NT2/D1 (cell line): ENCODE measurements at regions not wholly inside any gene's neighbourhood (a gene's known extent, or its start where the extent isn't known, plus 50 kb on each side); places are given as distances from the start of the nearest gene placed in this dataset.

Source experiments
- DNase-seq: peaks from one replicate; pipeline ENCODE4 v3.0.0-alpha.2; 2011; ENCODE audit warnings: low read depth, low spot score
- H3K27me3 ChIP-seq: 2 replicates; pipeline ENCODE4 v1.6.0; 2011; ENCODE audit warnings: mild to moderate bottlenecking; ENCODE audit not compliant: insufficient read length, insufficient read depth
- H3K36me3 ChIP-seq: 2 replicates; pipeline ENCODE4 v1.6.1; 2011; ENCODE audit warnings: mild to moderate bottlenecking, low read length, mixed read lengths; ENCODE audit not compliant: insufficient read depth, insufficient read length
- H3K4me1 ChIP-seq: 2 replicates; pipeline ENCODE4 v1.5.1; 2011; ENCODE audit not compliant: insufficient read depth, insufficient read length
- H3K4me3 ChIP-seq: 2 replicates; pipeline ENCODE4 v1.5.1; 2011; ENCODE audit warnings: low read depth; ENCODE audit not compliant: insufficient read length
- H3K9ac ChIP-seq: 2 replicates; pipeline ENCODE4 v1.6.0; 2011; ENCODE audit warnings: low read depth; ENCODE audit not compliant: insufficient read length
- H3K9me3 ChIP-seq: 2 replicates; pipeline ENCODE4 v1.5.1; 2011; ENCODE audit warnings: mild to moderate bottlenecking, low read length; ENCODE audit not compliant: insufficient read depth
- SUZ12 ChIP-seq: IDR thresholded peaks from 2 replicates; pipeline ENCODE4 v1.6.1; 2011; ENCODE audit not compliant: insufficient read length, insufficient read depth; ENCODE audit errors: extremely low read depth
- YY1 ChIP-seq: IDR thresholded peaks from 2 replicates; pipeline ENCODE4 v1.6.1; 2011; ENCODE audit not compliant: insufficient read length, insufficient read depth
- ZNF274 ChIP-seq: IDR thresholded peaks from 2 replicates; pipeline ENCODE4 v1.6.1; 2011; ENCODE audit warnings: mild to moderate bottlenecking, low read depth, low read length

- no peaks in the 10 kb centered on the region for H3K9me3 ChIP-seq
- TF ChIP-seq SUZ12 (no peak), ZNF274 (no peak), YY1 (no peak)
- H3K36me3 ChIP-seq = no peaks in the 10 kb centered on the region
- H3K4me3 ChIP-seq = no peak overlapping the region
- H3K4me1 ChIP-seq = no peaks in the 10 kb centered on the region
- H3K9ac ChIP-seq = no peak overlapping the region
- H3K27me3 ChIP-seq = no peaks in the 10 kb centered on the region
- DNase-seq = no peak
Measured at GRCh38 chr3:30169487-30169886, 436.9 kb upstream of the TGFBR2 start.

DNA sequence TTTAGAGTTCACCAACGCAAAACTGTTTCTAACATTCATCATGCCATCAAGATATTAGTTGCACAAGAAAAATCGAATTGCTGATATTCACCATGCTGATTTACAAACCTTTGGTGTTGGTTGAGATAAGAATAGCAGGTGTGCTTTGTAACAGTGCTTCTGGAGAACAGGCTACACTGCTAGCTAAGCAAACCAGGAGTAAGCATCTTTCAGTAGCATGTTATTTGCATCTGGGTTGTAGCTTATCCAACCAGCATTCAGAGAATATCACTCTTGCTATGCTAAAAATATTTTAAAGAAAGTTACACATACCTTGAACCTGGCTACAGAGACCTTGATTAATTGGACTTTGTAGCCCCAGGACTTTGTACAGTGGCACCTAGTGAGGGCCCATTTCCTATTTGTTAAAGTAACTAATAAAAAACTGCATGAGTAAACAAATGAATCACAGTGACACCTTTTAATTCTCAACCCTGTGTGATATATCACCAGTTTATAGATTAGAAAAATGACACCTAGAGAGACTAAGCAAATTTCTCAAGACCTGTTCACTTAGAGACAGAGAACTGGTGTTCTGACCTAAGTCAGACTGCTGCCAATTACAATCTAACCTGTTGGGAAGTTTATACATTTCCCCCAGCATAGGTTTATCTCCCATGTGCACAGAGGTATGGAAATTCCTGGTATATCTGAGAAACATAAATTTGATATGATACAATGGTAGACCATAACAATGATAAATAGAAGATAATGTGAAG is 435.5 kb upstream of the TGFBR2 start:
- H3K9me3 ChIP-seq = no peaks in the 10 kb centered on the region
- DNase-seq = no peak
- H3K27me3 ChIP-seq = no peaks in the 10 kb centered on the region
- no peaks in the 10 kb centered on the region for H3K4me1 ChIP-seq
- H3K9ac ChIP-seq = no peak overlapping the region
- H3K36me3 ChIP-seq = no peaks in the 10 kb centered on the region
- no peak for TF ChIP-seq YY1
- TF ChIP-seq ZNF274 = no peak
- TF ChIP-seq SUZ12 = no peak
- no peak overlapping the region for H3K4me3 ChIP-seq

DNA sequence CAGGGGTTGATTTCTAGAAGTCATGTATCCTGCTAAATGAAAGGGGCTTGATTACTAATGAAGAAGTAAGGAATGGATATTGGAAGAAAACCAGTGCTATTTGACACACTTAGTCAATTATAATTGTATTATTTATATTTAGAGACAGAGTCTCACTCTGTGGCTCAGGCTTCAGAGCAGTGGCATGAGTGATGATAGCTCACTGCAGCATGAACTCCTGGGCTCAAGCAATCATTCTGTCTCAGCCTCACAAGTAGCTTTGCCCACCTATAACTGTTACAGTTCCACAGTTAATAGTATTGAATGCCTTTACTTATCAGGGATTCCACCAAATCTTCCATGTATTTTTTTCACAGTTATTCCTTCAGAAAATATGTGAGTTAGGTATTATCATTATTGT is 432.0 kb upstream of the TGFBR2 start:
- no peaks in the 10 kb centered on the region for H3K4me1 ChIP-seq
- no peaks in the 10 kb centered on the region for H3K36me3 ChIP-seq
- no peak overlapping the region for H3K4me3 ChIP-seq
- no peak for DNase-seq
- H3K9me3 ChIP-seq = no peaks in the 10 kb centered on the region
- H3K27me3 ChIP-seq = no peaks in the 10 kb centered on the region
- TF ChIP-seq ZNF274 (no peak), YY1 (no peak), SUZ12 (no peak)
- no peak overlapping the region for H3K9ac ChIP-seq

DNA sequence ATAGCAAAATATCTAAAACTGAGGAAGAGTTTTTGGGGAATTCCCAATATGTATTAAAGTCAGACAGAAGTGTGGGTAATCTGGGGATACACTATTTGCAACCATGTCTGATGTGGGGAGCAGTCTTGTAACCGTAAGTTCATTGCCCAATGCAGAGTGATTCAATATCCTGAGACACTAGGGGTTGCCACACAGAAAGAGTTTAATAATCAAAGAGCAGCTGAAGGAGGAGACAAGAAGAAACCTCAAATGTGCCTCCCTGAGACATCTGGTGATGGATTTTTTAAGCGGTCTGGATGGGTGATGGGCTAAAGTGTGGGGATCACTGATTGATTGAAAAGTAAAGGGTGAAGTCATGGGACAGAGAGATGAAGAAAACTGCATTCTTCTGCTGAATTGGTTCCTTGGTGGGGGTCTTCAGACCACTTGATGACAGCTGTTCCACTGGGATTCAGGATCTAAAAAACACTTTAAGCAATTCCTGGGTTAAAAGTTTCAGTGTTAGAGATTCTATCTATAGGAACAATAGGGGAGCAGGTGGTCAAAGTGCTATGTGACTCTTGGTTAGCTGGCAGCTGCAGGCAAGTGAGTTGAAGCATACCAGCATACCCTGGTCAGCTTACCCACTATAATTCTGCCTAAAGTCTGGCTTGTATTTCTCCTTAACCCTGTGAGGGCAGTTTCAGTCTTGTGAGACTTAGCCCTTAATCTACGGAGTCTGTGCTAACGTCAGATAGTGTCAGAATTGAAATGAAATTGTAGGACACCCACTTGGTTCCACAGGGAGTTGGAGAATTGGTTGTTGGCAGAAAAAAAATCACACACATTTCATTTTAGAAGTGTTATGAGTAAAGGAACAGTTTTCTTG is 425.9 kb upstream of the TGFBR2 start:
- no peak for TF ChIP-seq YY1
- TF ChIP-seq ZNF274 = no peak
- TF ChIP-seq SUZ12 = no peak
- Histone ChIP-seq H3K27me3 (no peaks in the 10 kb centered on the region), H3K9ac (no peak overlapping the region), H3K4me3 (no peak overlapping the region), H3K4me1 (no peaks in the 10 kb centered on the region), H3K9me3 (no peaks in the 10 kb centered on the region), H3K36me3 (no peaks in the 10 kb centered on the region)
- DNase-seq = no peak

DNA sequence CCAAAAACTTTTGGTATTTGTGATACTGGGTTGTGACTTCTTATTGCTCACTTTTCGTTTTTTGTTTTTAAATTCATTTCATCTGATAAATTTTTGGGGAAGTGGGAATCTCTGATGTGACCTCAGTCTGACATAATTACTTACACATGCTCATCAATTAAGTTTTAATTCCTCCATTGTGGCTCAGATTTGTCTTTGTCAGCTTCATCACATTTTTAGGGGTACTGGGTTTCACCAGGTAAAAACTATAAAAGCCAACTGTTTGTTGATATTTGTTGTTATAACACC is 425.3 kb upstream of the TGFBR2 start:
- DNase-seq = no peak
- no peak overlapping the region for H3K4me3 ChIP-seq
- no peak for TF ChIP-seq SUZ12
- no peak for TF ChIP-seq ZNF274
- no peak overlapping the region for H3K9ac ChIP-seq
- no peaks in the 10 kb centered on the region for H3K9me3 ChIP-seq
- H3K36me3 ChIP-seq = no peaks in the 10 kb centered on the region
- no peaks in the 10 kb centered on the region for H3K27me3 ChIP-seq
- no peaks in the 10 kb centered on the region for H3K4me1 ChIP-seq

DNA sequence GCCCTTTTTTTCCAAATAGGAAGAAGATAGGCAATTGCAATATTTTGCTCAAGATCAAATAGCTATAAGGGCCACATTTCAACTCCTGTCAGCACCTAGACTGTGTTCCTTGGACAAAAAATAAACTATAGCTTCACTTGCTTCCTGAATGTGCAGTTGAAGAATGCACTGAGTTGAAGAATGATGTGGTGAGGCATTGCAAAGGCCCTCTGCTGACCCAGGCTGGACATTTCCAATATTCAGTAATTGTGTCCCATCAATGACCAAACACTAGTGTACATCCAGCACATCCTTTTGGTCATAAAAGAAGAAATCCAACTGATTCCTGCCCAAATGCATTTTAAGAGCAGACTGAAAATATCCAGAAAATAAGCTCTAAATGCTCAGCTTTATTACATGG is 424.8 kb upstream of the TGFBR2 start:
- no peak for DNase-seq
- no peaks in the 10 kb centered on the region for H3K9me3 ChIP-seq
- H3K9ac ChIP-seq = no peak overlapping the region
- H3K36me3 ChIP-seq = no peaks in the 10 kb centered on the region
- H3K27me3 ChIP-seq = no peaks in the 10 kb centered on the region
- TF ChIP-seq SUZ12 (no peak), YY1 (no peak), ZNF274 (no peak)
- H3K4me3 ChIP-seq = no peak overlapping the region
- no peaks in the 10 kb centered on the region for H3K4me1 ChIP-seq

GRCh38 chr3:30183421-30183820 is 423.0 kb upstream of the TGFBR2 start:
- Histone ChIP-seq H3K36me3 (no peaks in the 10 kb centered on the region), H3K9me3 (no peaks in the 10 kb centered on the region), H3K4me1 (no peaks in the 10 kb centered on the region), H3K9ac (no peak overlapping the region), H3K4me3 (no peak overlapping the region), H3K27me3 (no peaks in the 10 kb centered on the region)
- DNase-seq = no peak
- no peak for TF ChIP-seq SUZ12
- no peak for TF ChIP-seq YY1
- TF ChIP-seq ZNF274 = no peak
